ENCODE measurements at regions not wholly inside any gene's neighbourhood (a gene's known extent, or its start where the extent isn't known, plus 50 kb on each side); places are given as distances from the start of the nearest gene placed in this dataset.

- Histone ChIP-seq H3K79me2 (ENCODE audit: low read length) (no peaks in the 10 kb centered on the region), H3K36me3 (ENCODE audit: low read depth, low read length) (no peaks in the 10 kb centered on the region), H3K4me1 (ENCODE audit: insufficient read depth, low read length) (peaks cover 5% of the 10 kb centered on the region; the same call in 1 of the 2 replicates), H3K27me3 (ENCODE audit: low read length) (no peaks in the 10 kb centered on the region), H3K9me3 (ENCODE audit: low read length) (no peaks in the 10 kb centered on the region), H3K27ac (ENCODE audit: low read length) (no peak overlapping the region), H3K4me2 (ENCODE audit: low read length) (no peak overlapping the region), H3K4me3 (ENCODE audit: low read length) (no peak overlapping the region), H4K20me1 (ENCODE audit: low read length) (no peaks in the 10 kb centered on the region), H2AFZ (ENCODE audit: low read length) (no peak overlapping the region), H3K9ac (ENCODE audit: low read length) (no peak overlapping the region), H3F3A (ENCODE audit: low read length, unreplicated experiment) (no peaks in the 10 kb centered on the region), H3K9me2 (replicated peaks; ENCODE audit: low read length) (no peaks in the 10 kb centered on the region)
- intact Hi-C loops (cut with micrococcal nuclease) = no loop called here
- DNase-seq (no peak), ATAC-seq (no peak)
- CTCF ChIA-PET = no interaction called here
- TF ChIP-seq CTCF (conservative IDR thresholded peaks at IDR 0.05; ENCODE audit: low read depth, low read length) (no peak), EZH2 (IDR thresholded peaks at IDR 0.05; ENCODE audit: low read length, unreplicated experiment) (no peak), EZH2phosphoT487 (IDR thresholded peaks at IDR 0.05; ENCODE audit: borderline replicate concordance, low read length) (no peak)
- BruUV-seq (replicated peaks) = no TSS peak
- POLR2A ChIA-PET (ENCODE audit: unreplicated experiment) = no interaction called here
Measured at GRCh38 chr6:56002336-56002735, 126.9 kb upstream of the BMP5 start.

GRCh38 chr6:55998576-55998975 is 123.2 kb upstream of the BMP5 start:
- Histone ChIP-seq H3K9ac (ENCODE audit: low read length) (no peak overlapping the region), H3K4me3 (ENCODE audit: low read length) (no peak overlapping the region), H2AFZ (ENCODE audit: low read length) (no peak overlapping the region), H3K27me3 (ENCODE audit: low read length) (no peaks in the 10 kb centered on the region), H4K20me1 (ENCODE audit: low read length) (no peaks in the 10 kb centered on the region), H3K4me1 (ENCODE audit: insufficient read depth, low read length) (no peaks in the 10 kb centered on the region), H3K27ac (ENCODE audit: low read length) (no peak overlapping the region), H3K9me3 (ENCODE audit: low read length) (no peaks in the 10 kb centered on the region), H3F3A (ENCODE audit: low read length, unreplicated experiment) (no peaks in the 10 kb centered on the region), H3K79me2 (ENCODE audit: low read length) (no peaks in the 10 kb centered on the region), H3K36me3 (ENCODE audit: low read depth, low read length) (no peaks in the 10 kb centered on the region), H3K9me2 (replicated peaks; ENCODE audit: low read length) (no peaks in the 10 kb centered on the region), H3K4me2 (ENCODE audit: low read length) (no peak overlapping the region)
- POLR2A ChIA-PET (ENCODE audit: unreplicated experiment) = no interaction called here
- ATAC-seq = no peak
- intact Hi-C loops (cut with micrococcal nuclease) = no loop called here
- DNase-seq = no peak
- TF ChIP-seq EZH2phosphoT487 (IDR thresholded peaks at IDR 0.05; ENCODE audit: borderline replicate concordance, low read length) = no peak
- no peak for TF ChIP-seq EZH2 (IDR thresholded peaks at IDR 0.05; ENCODE audit: low read length, unreplicated experiment)
- no peak for TF ChIP-seq CTCF (conservative IDR thresholded peaks at IDR 0.05; ENCODE audit: low read depth, low read length)
- no TSS peak for BruUV-seq (replicated peaks)
- CTCF ChIA-PET = no interaction called here

DNA sequence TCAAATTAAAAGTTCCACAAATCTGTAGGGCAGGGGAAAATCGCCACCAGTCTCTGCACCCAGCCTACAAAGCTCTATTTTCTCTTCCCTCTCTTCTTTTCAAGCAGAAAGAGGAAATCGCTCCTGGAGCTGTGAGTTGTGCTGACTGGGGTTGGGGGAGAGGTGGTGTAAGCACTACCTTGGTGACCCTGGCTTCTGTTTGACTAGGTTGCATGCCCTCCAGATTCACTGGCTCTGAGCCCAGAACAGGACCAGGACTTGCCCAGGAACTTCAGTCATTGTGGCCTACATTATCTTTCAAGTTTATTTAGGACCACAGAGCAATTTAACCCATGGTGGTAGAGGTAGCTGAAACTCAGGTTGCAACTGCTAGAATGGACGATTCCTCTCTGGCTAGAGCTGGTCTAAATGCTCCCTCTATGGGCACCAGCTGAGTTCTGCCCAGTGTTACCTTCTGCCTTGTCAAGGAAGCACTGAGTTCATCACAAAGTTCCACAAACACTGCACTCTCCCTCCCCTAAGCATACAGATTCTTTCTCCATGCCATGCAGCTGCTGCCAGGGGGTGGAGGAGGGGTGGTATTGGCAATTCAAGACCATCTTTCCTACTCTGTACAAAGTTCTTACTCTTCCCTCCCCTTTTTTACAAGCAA is 122.0 kb upstream of the BMP5 start:
- no peak for ATAC-seq
- Histone ChIP-seq H3K36me3 (ENCODE audit: low read depth, low read length) (no peaks in the 10 kb centered on the region), H3K4me3 (ENCODE audit: low read length) (no peak overlapping the region), H3K79me2 (ENCODE audit: low read length) (no peaks in the 10 kb centered on the region), H3K27ac (ENCODE audit: low read length) (no peak overlapping the region), H3K9me2 (replicated peaks; ENCODE audit: low read length) (no peaks in the 10 kb centered on the region), H4K20me1 (ENCODE audit: low read length) (no peaks in the 10 kb centered on the region), H3F3A (ENCODE audit: low read length, unreplicated experiment) (no peaks in the 10 kb centered on the region), H2AFZ (ENCODE audit: low read length) (no peak overlapping the region), H3K4me2 (ENCODE audit: low read length) (no peak overlapping the region), H3K27me3 (ENCODE audit: low read length) (no peaks in the 10 kb centered on the region), H3K4me1 (ENCODE audit: insufficient read depth, low read length) (no peaks in the 10 kb centered on the region), H3K9ac (ENCODE audit: low read length) (no peak overlapping the region), H3K9me3 (ENCODE audit: low read length) (no peaks in the 10 kb centered on the region; the same call in 1 of the 2 replicates)
- intact Hi-C loops (cut with micrococcal nuclease) = no loop called here
- TF ChIP-seq CTCF (conservative IDR thresholded peaks at IDR 0.05; ENCODE audit: low read depth, low read length) (no peak), EZH2 (IDR thresholded peaks at IDR 0.05; ENCODE audit: low read length, unreplicated experiment) (no peak), EZH2phosphoT487 (IDR thresholded peaks at IDR 0.05; ENCODE audit: borderline replicate concordance, low read length) (no peak)
- CTCF ChIA-PET = no interaction called here
- POLR2A ChIA-PET (ENCODE audit: unreplicated experiment) = no interaction called here
- DNase-seq = no peak
- no TSS peak for BruUV-seq (replicated peaks)
